ENCODE measurements at regions not wholly inside any gene's neighbourhood (a gene's known extent, or its start where the extent isn't known, plus 50 kb on each side); places are given as distances from the start of the nearest gene placed in this dataset.
A peak's percentile ranks its signal among the peaks of the same experiment; 100 is the strongest.

DNA sequence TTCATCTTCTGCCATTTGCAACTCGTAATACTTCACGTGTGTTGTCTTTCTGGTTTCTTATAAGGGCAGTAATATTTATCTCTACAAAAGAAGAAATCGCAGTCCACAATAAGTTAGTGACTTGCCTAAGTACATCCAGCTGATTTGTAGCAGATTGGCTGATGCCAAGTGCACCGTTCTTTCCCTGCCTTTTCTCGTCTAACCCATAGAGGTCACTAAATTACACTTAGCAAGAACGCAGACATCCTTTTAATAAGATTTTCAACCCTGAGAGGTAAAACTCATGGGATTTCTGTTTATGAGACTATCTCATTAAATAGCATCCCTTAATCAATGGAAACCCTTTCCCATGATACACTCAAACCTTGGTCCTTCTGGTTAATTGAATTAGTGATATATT is 408.6 kb upstream of the ACTRT1 start:
- no peaks in the 10 kb centered on the region for H3K27me3 Mint-ChIP-seq (ENCODE audit: low read depth)
- peaks cover 21% of the 10 kb centered on the region for H3K9me3 Mint-ChIP-seq
- H3K4me3 Mint-ChIP-seq: no peak overlapping the region
- no peaks in the 10 kb centered on the region for H3K4me1 Mint-ChIP-seq
- TF ChIP-seq, protein P1, sequence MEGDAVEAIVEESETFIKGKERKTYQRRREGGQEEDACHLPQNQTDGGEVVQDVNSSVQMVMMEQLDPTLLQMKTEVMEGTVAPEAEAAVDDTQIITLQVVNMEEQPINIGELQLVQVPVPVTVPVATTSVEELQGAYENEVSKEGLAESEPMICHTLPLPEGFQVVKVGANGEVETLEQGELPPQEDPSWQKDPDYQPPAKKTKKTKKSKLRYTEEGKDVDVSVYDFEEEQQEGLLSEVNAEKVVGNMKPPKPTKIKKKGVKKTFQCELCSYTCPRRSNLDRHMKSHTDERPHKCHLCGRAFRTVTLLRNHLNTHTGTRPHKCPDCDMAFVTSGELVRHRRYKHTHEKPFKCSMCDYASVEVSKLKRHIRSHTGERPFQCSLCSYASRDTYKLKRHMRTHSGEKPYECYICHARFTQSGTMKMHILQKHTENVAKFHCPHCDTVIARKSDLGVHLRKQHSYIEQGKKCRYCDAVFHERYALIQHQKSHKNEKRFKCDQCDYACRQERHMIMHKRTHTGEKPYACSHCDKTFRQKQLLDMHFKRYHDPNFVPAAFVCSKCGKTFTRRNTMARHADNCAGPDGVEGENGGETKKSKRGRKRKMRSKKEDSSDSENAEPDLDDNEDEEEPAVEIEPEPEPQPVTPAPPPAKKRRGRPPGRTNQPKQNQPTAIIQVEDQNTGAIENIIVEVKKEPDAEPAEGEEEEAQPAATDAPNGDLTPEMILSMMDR (IDR thresholded peaks at IDR 0.05; ENCODE audit: unreplicated experiment in 3 of 3): peak in 1 of 3 experiments; percentile 16
- H3K27ac Mint-ChIP-seq: no peak overlapping the region
- H3K36me3 Mint-ChIP-seq (ENCODE audit: low read depth): no peaks in the 10 kb centered on the region

DNA sequence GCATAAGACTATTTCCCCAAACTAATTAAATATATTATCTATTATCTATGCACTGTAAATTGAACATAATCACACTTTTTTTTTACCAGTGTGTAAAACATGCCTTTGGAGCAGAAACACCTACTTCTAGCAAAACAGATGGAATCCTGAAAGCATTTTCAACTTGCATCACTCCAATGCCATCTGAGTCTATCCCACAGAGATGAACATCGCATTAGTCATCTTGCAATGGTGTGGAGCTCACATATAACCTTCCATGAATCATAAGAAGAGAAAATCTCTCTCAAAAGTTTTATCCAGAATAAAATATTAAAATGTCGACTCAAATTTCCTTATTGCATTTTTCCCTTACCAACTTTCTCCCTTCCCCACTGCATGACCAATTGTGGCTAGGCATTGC is 406.7 kb upstream of the ACTRT1 start:
- Mint-ChIP-seq H3K9me3 (peaks cover 24% of the 10 kb centered on the region), H3K4me3 (no peak overlapping the region), H3K4me1 (no peaks in the 10 kb centered on the region), H3K27me3 (ENCODE audit: low read depth) (no peaks in the 10 kb centered on the region), H3K36me3 (ENCODE audit: low read depth) (no peaks in the 10 kb centered on the region), H3K27ac (no peak overlapping the region)
- TF ChIP-seq, protein P1 (IDR thresholded peaks at IDR 0.05; ENCODE audit: unreplicated experiment in 3 of 3): no peak

DNA sequence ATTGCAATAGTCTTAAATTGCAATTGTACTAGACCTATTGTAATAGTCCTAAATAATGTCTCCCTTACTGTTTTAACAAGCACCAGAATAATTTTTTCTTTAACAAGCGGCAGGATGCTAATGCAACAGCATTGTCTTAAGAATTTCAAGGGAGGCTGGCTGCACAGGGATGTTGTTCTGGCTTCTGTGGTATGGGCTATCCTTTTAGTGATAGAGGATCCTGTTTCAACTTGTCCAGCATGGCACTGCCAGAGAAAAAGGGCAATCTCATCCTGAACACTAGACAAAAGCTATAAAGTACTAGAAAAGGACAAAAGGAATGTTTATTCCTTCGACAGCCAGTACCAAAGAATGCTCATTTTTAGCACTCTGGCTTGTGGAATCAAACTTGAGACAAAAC is 405.5 kb upstream of the ACTRT1 start:
- TF ChIP-seq, protein P1 (IDR thresholded peaks at IDR 0.05; ENCODE audit: unreplicated experiment in 3 of 3): no peak
- H3K4me1 Mint-ChIP-seq: no peaks in the 10 kb centered on the region
- H3K9me3 Mint-ChIP-seq: peaks cover 23% of the 10 kb centered on the region
- H3K36me3 Mint-ChIP-seq (ENCODE audit: low read depth): no peaks in the 10 kb centered on the region
- H3K4me3 Mint-ChIP-seq: no peak overlapping the region
- no peak overlapping the region for H3K27ac Mint-ChIP-seq
- H3K27me3 Mint-ChIP-seq (ENCODE audit: low read depth): no peaks in the 10 kb centered on the region

- Mint-ChIP-seq H3K4me3 (no peak overlapping the region), H3K9me3 (peaks cover 3% of the 10 kb centered on the region), H3K36me3 (ENCODE audit: low read depth) (no peaks in the 10 kb centered on the region), H3K27me3 (ENCODE audit: low read depth) (no peaks in the 10 kb centered on the region), H3K4me1 (no peaks in the 10 kb centered on the region), H3K27ac (no peak overlapping the region)
- TF ChIP-seq, protein P1 (IDR thresholded peaks at IDR 0.05; ENCODE audit: unreplicated experiment in 3 of 3): no peak
These were observed 387.0 kb upstream of the ACTRT1 start for GRCh38 chrX:128439159-128439558.

GRCh38 chrX:128438082-128438481 is 385.9 kb upstream of the ACTRT1 start:
- Mint-ChIP-seq H3K4me3 (no peak overlapping the region), H3K27ac (no peak overlapping the region), H3K9me3 (peaks cover 3% of the 10 kb centered on the region), H3K36me3 (ENCODE audit: low read depth) (no peaks in the 10 kb centered on the region), H3K27me3 (ENCODE audit: low read depth) (no peaks in the 10 kb centered on the region), H3K4me1 (no peaks in the 10 kb centered on the region)
- TF ChIP-seq, protein P1 (IDR thresholded peaks at IDR 0.05; ENCODE audit: unreplicated experiment in 3 of 3): no peak

DNA sequence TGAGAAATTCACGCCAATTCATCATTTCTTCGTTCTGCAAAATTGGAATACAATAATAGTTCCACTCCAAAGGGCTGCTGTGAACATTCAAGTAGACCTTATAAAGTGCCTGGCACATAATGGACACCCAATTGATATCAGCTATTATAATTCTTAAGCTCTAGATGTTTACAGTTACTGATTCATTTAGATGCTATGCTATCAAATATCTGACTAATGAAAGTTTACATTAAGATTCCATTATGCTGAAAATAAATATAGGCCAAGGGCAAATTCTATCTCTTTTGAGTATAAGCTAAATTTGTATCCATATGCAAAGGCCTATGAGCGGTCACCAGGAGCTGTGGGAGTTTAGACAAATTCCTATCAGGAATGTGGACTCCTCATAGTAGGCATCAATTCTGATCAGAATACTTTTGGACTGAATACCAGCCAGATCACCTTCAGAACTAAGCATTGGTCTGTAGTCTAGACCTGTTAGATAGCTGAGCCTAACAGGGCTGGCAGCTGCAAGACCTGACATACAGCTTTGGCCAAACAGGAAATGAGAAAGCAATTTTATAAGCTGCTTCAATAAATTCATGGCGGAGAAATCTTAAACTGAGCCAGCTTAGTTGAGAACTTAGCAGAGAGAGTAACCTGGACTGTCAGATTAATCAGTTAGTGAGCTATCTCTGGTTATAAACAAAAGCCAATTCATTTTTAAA is 384.3 kb upstream of the ACTRT1 start:
- H3K27ac Mint-ChIP-seq: no peak overlapping the region
- no peaks in the 10 kb centered on the region for H3K36me3 Mint-ChIP-seq (ENCODE audit: low read depth)
- no peak overlapping the region for H3K4me3 Mint-ChIP-seq
- H3K9me3 Mint-ChIP-seq: no peaks in the 10 kb centered on the region
- no peaks in the 10 kb centered on the region for H3K4me1 Mint-ChIP-seq
- no peaks in the 10 kb centered on the region for H3K27me3 Mint-ChIP-seq (ENCODE audit: low read depth)
- TF ChIP-seq, protein P1 (IDR thresholded peaks at IDR 0.05; ENCODE audit: unreplicated experiment in 3 of 3): no peak

Measured in nephron (organoid).